ENCODE measurements at regions not wholly inside any gene's neighbourhood (a gene's known extent, or its start where the extent isn't known, plus 50 kb on each side); places are given as distances from the start of the nearest gene placed in this dataset.

DNA sequence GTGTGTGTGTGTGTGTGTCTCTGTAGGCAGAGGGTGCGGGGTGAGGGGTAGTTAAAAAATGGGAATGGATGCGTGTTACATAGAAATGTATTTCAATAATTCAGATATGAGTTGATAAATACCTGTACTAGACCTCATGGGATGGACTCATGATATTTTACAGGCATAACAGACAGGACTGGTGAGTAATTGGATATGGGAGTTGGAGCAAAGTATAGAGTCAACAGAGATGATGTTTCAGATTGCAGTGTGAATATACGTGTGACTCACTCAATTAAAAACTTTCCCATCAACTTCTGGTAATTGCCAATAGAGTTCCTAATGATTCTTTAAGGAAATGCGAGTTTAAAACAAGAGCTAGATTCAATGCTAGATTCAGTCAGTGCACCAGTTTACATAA lies 711.9 kb downstream of the C12orf50 start:
- no peak for TF ChIP-seq FOXM1 (IDR thresholded peaks at IDR 0.05; ENCODE audit: borderline replicate concordance)
- no peak for TF ChIP-seq SP1 (IDR thresholded peaks at IDR 0.05)
- TF ChIP-seq SUZ12 (IDR thresholded peaks at IDR 0.05), result no peak

Measured in HEK293T (cell line).